Hepatocyte (in vitro differentiated cells): ENCODE measurements at regions not wholly inside any gene's neighbourhood (a gene's known extent, or its start where the extent isn't known, plus 50 kb on each side); places are given as distances from the start of the nearest gene placed in this dataset.

Experiments used
- EZH2 ChIP-seq: fragments of 200-600 bp; sonication (generic); IDR thresholded peaks from 2 replicates; pipeline ENCODE4 v1.6.1; 2016; ENCODE audit warnings: antibody characterized with exemption, mild to moderate bottlenecking, borderline replicate concordance
- TF ChIP-seq, protein P1 (sequence below): fragments of 200-600 bp; sonication (generic); IDR thresholded peaks from 2 replicates; pipeline ENCODE4 v1.5.1; 2016; ENCODE audit warnings: antibody characterized with exemption, mild to moderate bottlenecking; ENCODE audit not compliant: poor library complexity

GRCh38 chr2:144325086-144325485, 194.8 kb downstream of the ZEB2 start:
- TF ChIP-seq, protein P1, sequence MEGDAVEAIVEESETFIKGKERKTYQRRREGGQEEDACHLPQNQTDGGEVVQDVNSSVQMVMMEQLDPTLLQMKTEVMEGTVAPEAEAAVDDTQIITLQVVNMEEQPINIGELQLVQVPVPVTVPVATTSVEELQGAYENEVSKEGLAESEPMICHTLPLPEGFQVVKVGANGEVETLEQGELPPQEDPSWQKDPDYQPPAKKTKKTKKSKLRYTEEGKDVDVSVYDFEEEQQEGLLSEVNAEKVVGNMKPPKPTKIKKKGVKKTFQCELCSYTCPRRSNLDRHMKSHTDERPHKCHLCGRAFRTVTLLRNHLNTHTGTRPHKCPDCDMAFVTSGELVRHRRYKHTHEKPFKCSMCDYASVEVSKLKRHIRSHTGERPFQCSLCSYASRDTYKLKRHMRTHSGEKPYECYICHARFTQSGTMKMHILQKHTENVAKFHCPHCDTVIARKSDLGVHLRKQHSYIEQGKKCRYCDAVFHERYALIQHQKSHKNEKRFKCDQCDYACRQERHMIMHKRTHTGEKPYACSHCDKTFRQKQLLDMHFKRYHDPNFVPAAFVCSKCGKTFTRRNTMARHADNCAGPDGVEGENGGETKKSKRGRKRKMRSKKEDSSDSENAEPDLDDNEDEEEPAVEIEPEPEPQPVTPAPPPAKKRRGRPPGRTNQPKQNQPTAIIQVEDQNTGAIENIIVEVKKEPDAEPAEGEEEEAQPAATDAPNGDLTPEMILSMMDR: no peak
- TF ChIP-seq EZH2: no peak
